ENCODE measurements at regions not wholly inside any gene's neighbourhood (a gene's known extent, or its start where the extent isn't known, plus 50 kb on each side); places are given as distances from the start of the nearest gene placed in this dataset.

GRCh38 chr7:84549409-84549808 is 354.8 kb upstream of the SEMA3A start:
- Histone ChIP-seq H3K4me3 (ENCODE audit: low read length) (no peak overlapping the region), H3F3A (ENCODE audit: low read length, unreplicated experiment) (no peaks in the 10 kb centered on the region), H4K20me1 (ENCODE audit: low read length) (no peaks in the 10 kb centered on the region), H3K27me3 (ENCODE audit: low read length) (no peaks in the 10 kb centered on the region), H3K9me2 (replicated peaks; ENCODE audit: low read length) (no peaks in the 10 kb centered on the region), H3K9me3 (ENCODE audit: low read length) (no peaks in the 10 kb centered on the region), H3K4me1 (ENCODE audit: insufficient read depth, low read length) (no peaks in the 10 kb centered on the region), H3K36me3 (ENCODE audit: low read depth, low read length) (no peaks in the 10 kb centered on the region), H3K79me2 (ENCODE audit: low read length) (no peaks in the 10 kb centered on the region), H2AFZ (ENCODE audit: low read length) (no peak overlapping the region), H3K27ac (ENCODE audit: low read length) (no peak overlapping the region), H3K4me2 (ENCODE audit: low read length) (no peak overlapping the region), H3K9ac (ENCODE audit: low read length) (no peak overlapping the region)
- no peak for TF ChIP-seq EZH2phosphoT487 (IDR thresholded peaks at IDR 0.05; ENCODE audit: borderline replicate concordance, low read length)
- TF ChIP-seq CTCF (conservative IDR thresholded peaks at IDR 0.05; ENCODE audit: low read depth, low read length), result no peak
- TF ChIP-seq EZH2 (IDR thresholded peaks at IDR 0.05; ENCODE audit: low read length, unreplicated experiment), result no peak
- no TSS peak for BruUV-seq (replicated peaks)
- DNase-seq (no peak), ATAC-seq (no peak)
- ChIA-PET CTCF (no interaction called here), POLR2A (ENCODE audit: unreplicated experiment) (no interaction called here)
- intact Hi-C loops (cut with micrococcal nuclease), result no loop called here

- Histone ChIP-seq H3K79me2 (ENCODE audit: low read length) (no peaks in the 10 kb centered on the region), H3K9me3 (ENCODE audit: low read length) (no peaks in the 10 kb centered on the region), H2AFZ (ENCODE audit: low read length) (no peak overlapping the region), H3K4me2 (ENCODE audit: low read length) (no peak overlapping the region), H3F3A (ENCODE audit: low read length, unreplicated experiment) (no peaks in the 10 kb centered on the region), H3K9ac (ENCODE audit: low read length) (no peak overlapping the region), H3K4me1 (ENCODE audit: insufficient read depth, low read length) (no peaks in the 10 kb centered on the region), H3K27ac (ENCODE audit: low read length) (no peak overlapping the region), H3K9me2 (replicated peaks; ENCODE audit: low read length) (no peaks in the 10 kb centered on the region), H3K4me3 (ENCODE audit: low read length) (no peak overlapping the region), H3K36me3 (ENCODE audit: low read depth, low read length) (no peaks in the 10 kb centered on the region), H3K27me3 (ENCODE audit: low read length) (no peaks in the 10 kb centered on the region), H4K20me1 (ENCODE audit: low read length) (no peaks in the 10 kb centered on the region)
- intact Hi-C loops (cut with micrococcal nuclease), result no loop called here
- ATAC-seq (no peak), DNase-seq (no peak)
- BruUV-seq (replicated peaks), result no TSS peak
- ChIA-PET POLR2A (ENCODE audit: unreplicated experiment) (no interaction called here), CTCF (no interaction called here)
- TF ChIP-seq EZH2 (IDR thresholded peaks at IDR 0.05; ENCODE audit: low read length, unreplicated experiment) (no peak), CTCF (conservative IDR thresholded peaks at IDR 0.05; ENCODE audit: low read depth, low read length) (no peak), EZH2phosphoT487 (IDR thresholded peaks at IDR 0.05; ENCODE audit: borderline replicate concordance, low read length) (no peak)
These were observed 354.1 kb upstream of the SEMA3A start for GRCh38 chr7:84548366-84549365.

GRCh38 chr7:84547331-84547730 is 352.7 kb upstream of the SEMA3A start:
- H4K20me1 ChIP-seq (ENCODE audit: low read length), result no peaks in the 10 kb centered on the region
- no peaks in the 10 kb centered on the region for H3F3A ChIP-seq (ENCODE audit: low read length, unreplicated experiment)
- H3K4me1 ChIP-seq (ENCODE audit: insufficient read depth, low read length), result no peaks in the 10 kb centered on the region
- no peak for ATAC-seq
- H3K9me3 ChIP-seq (ENCODE audit: low read length), result no peaks in the 10 kb centered on the region
- TF ChIP-seq EZH2phosphoT487 (IDR thresholded peaks at IDR 0.05; ENCODE audit: borderline replicate concordance, low read length) (no peak), EZH2 (IDR thresholded peaks at IDR 0.05; ENCODE audit: low read length, unreplicated experiment) (no peak), CTCF (conservative IDR thresholded peaks at IDR 0.05; ENCODE audit: low read depth, low read length) (no peak)
- no peaks in the 10 kb centered on the region for H3K9me2 ChIP-seq (replicated peaks; ENCODE audit: low read length)
- H3K79me2 ChIP-seq (ENCODE audit: low read length), result no peaks in the 10 kb centered on the region
- no peaks in the 10 kb centered on the region for H3K27me3 ChIP-seq (ENCODE audit: low read length)
- no peak overlapping the region for H3K4me2 ChIP-seq (ENCODE audit: low read length)
- no peak overlapping the region for H3K27ac ChIP-seq (ENCODE audit: low read length)
- DNase-seq, result no peak
- H3K4me3 ChIP-seq (ENCODE audit: low read length), result no peak overlapping the region
- no TSS peak for BruUV-seq (replicated peaks)
- ChIA-PET CTCF (no interaction called here), POLR2A (ENCODE audit: unreplicated experiment) (no interaction called here)
- H2AFZ ChIP-seq (ENCODE audit: low read length), result no peak overlapping the region
- intact Hi-C loops (cut with micrococcal nuclease), result no loop called here
- no peak overlapping the region for H3K9ac ChIP-seq (ENCODE audit: low read length)
- no peaks in the 10 kb centered on the region for H3K36me3 ChIP-seq (ENCODE audit: low read depth, low read length)

All from PC-3 (cell line).